Activated CD8-positive, alpha-beta memory T cell treated with anti-CD3 and anti-CD28 coated beads for 4 hours (primary cell): ENCODE measurements at regions not wholly inside any gene's neighbourhood (a gene's known extent, or its start where the extent isn't known, plus 50 kb on each side); places are given as distances from the start of the nearest gene placed in this dataset.
"Not testable (repeated sequence)": the region's sequence is repeated elsewhere in the genome, so short reads cannot be mapped to it uniquely, and the experiment has no call there.

Source experiments
- DNase-seq, 2 donors: peaks; one replicate each; pipeline ENCODE4 v3.0.0-alpha.2; 2020; ENCODE audit warnings: low read depth in 2 of 2

- peak in 1 of 2 donors; percentile 4 for DNase-seq
Observed at GRCh38 chrX:155819966-155820491, 61.1 kb upstream of the VAMP7 start.

- no peak for DNase-seq
Observed at GRCh38 chrX:155819525-155819924, 61.6 kb upstream of the VAMP7 start.

GRCh38 chrX:155814391-155814790 is 66.8 kb upstream of the VAMP7 start:
- DNase-seq = not testable (repeated sequence)

GRCh38 chrX:155779831-155780230 is 101.3 kb upstream of the VAMP7 start:
- DNase-seq = no peak

GRCh38 chrX:155778844-155779553 is 102.1 kb upstream of the VAMP7 start:
- no peak for DNase-seq

- no peak for DNase-seq
Observed at GRCh38 chrX:155774387-155774786, 106.8 kb upstream of the VAMP7 start.

- no peak for DNase-seq
Observed at GRCh38 chrX:155767876-155768769, 113.0 kb upstream of the VAMP7 start.

- no peak for DNase-seq
Observed at GRCh38 chrX:155767051-155767875, 113.9 kb upstream of the VAMP7 start.

GRCh38 chrX:155766321-155766720 is 114.8 kb upstream of the VAMP7 start:
- DNase-seq = no peak

- DNase-seq = no peak
Observed at GRCh38 chrX:155761185-155761584, 120.0 kb upstream of the VAMP7 start.

GRCh38 chrX:155757046-155757759 is 123.9 kb upstream of the VAMP7 start:
- DNase-seq = no peak

GRCh38 chrX:155755706-155756337 is 125.3 kb upstream of the VAMP7 start:
- DNase-seq = no peak

GRCh38 chrX:155751131-155751530 is 130.0 kb upstream of the VAMP7 start:
- no peak for DNase-seq

- no peak for DNase-seq
Observed at GRCh38 chrX:155747520-155747919, 133.6 kb upstream of the VAMP7 start.

- DNase-seq = no peak
Observed at GRCh38 chrX:155745792-155746191, 133.0 kb upstream of the TMLHE start.

- DNase-seq = no peak
Observed at GRCh38 chrX:155744534-155744933, 131.8 kb upstream of the TMLHE start.

GRCh38 chrX:155728335-155728734 is 115.6 kb upstream of the TMLHE start:
- not testable (repeated sequence) for DNase-seq

- DNase-seq = no peak
Observed at GRCh38 chrX:155718972-155719586, 106.3 kb upstream of the TMLHE start.

GRCh38 chrX:155715141-155715540 is 102.4 kb upstream of the TMLHE start:
- DNase-seq = no peak

- DNase-seq = no peak
Observed at GRCh38 chrX:155695419-155695818, 82.7 kb upstream of the TMLHE start.
